Stimulated activated CD8-positive, alpha-beta memory T cell treated with anti-CD3 and anti-CD28 coated beads, Interleukin-12 subunit alpha, Interleukin-12 subunit beta, amount 100 ng/mL, for 24 hours (primary cell): ENCODE measurements at regions not wholly inside any gene's neighbourhood (a gene's known extent, or its start where the extent isn't known, plus 50 kb on each side); places are given as distances from the start of the nearest gene placed in this dataset.
"Not testable (repeated sequence)": the region's sequence is repeated elsewhere in the genome, so short reads cannot be mapped to it uniquely, and the experiment has no call there.

ENCODE experiments used
- DNase-seq: peaks from one replicate; pipeline ENCODE4 v3.0.0-alpha.2; 2020; ENCODE audit errors: extremely low read depth

GRCh38 chr2:238745997-238746396 lies 101.9 kb upstream of the TWIST2 start:
- no peak for DNase-seq

DNA sequence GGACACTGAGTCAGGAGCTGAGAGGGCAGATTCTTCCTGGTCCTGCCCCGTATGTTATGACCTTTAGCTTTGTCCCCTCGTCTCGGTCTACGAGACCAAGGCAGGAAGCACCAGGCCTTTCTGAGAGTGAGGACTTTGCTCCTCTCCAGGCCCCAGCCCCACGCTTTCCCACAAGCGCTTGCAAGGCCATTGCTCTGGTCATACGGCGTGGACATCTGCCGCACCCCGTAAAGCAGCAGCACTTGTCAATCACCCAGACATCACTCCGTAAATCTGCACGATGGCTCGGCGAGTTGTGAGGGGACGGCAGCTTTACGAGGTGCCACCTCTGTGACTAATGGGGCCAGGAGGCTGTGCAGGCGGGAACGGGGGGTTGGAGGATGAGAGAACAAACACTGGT lies 100.8 kb upstream of the TWIST2 start:
- no peak for DNase-seq

GRCh38 chr2:238747557-238747956 lies 100.3 kb upstream of the TWIST2 start:
- no peak for DNase-seq

GRCh38 chr2:238750212-238750904 lies 97.5 kb upstream of the TWIST2 start:
- DNase-seq = no peak

DNA sequence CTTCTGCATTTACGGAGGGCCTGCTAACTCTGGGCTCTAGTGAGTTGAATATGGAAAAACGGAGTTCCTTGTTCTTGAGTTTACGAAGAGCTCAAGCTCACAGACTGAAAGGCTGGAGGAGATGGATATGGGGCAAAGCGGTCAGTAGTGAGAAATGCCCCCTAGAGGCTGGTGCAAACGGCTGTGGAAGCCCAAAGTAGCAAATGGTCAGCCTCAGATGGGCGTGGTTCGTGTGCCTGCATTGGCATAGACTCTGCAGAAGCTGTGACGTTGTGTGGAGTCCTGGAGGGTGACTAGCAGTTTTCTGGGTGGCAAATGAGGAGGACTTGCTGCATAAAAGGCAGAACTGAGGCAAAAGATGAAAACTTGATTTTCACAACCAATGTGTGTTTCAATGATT lies 93.6 kb upstream of the TWIST2 start:
- DNase-seq = no peak

DNA sequence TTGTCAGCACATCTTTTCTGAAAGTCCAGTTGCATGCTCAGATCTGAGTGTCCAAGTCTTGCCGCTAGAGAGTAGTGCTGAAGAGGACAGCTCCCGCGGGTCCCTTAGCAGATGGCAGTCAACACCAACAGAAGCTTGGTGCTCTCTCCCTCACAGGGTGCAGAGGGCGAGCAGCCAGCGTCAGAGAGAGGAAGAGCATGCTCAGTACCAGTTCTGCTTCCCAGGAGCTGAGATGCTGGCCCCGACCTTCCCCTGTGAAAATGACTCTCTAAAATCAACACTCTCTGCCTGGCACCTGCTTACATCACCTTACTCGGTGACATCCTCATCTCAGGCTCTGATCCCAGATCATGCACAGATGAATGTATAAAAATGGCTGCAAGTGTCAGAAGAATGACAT lies 86.0 kb upstream of the TWIST2 start:
- no peak for DNase-seq

DNA sequence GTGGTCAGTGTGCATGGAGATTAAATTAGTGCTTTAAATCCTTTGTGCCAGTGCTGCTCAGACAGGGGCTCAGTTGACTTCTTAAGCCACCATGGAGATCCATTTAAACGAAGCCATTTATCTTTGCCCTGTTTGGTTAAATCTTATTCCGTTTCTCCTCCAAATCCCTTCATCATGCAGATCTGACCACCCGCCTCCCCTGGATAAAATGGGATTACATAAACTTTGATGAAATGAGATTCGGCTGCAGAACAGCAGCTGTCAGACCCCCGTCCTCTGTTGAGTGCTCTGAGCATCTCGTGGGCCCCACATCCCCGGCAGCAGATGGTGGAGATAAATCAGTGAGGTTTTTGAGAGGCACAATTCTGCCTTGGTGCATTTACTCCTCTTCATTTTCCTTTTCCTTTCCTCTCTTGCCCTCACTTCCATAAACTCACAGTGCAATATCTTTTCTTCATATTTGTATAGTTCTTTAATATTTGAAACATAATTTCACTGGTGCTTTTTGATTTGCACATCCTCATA lies 84.4 kb upstream of the TWIST2 start:
- no peak for DNase-seq

DNA sequence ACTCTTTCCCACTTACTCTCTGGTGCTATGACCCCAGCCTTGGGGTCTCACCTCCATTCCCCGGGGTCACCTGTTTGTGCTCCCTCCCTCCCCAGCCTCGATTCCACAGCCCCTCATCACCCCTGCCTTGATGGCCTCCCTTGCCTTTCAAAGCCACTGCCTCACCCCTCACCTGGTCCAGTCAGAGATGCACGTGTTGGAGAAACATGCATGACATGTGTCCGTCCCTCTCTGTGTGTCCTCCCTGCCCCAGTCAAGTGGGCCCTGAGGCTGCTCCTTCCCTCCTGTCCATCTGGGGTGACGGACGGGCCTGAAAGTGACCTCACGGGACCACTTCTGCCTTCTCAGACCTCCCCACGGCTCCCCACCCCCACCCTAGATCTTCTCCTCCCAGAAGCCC lies 82.3 kb upstream of the TWIST2 start:
- no peak for DNase-seq

DNA sequence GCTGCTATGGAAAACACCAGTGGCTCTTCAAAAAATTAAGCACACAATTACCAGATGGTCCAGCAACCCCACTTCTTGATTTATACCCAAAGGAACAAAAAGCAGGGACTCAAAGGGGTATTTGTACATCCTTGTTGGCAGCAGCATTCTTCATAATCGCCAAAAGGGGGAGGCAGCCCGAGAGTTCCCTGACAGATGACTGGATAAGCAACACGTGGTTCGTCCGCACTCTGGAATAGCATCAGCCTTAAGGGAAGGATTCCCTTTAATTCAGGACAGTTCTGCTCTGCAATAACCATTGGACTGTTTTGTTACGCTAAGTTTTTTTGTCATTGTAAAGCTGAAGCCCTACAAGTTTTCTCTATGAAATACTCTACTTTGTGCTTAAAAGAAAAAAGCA lies 76.7 kb upstream of the TWIST2 start:
- no peak for DNase-seq

- DNase-seq = no peak
These were observed 76.2 kb upstream of the TWIST2 start for GRCh38 chr2:238771639-238772038.

GRCh38 chr2:238772635-238773297 lies 75.1 kb upstream of the TWIST2 start:
- no peak for DNase-seq

- no peak for DNase-seq
These were observed 74.4 kb upstream of the TWIST2 start for GRCh38 chr2:238773472-238773871.

DNA sequence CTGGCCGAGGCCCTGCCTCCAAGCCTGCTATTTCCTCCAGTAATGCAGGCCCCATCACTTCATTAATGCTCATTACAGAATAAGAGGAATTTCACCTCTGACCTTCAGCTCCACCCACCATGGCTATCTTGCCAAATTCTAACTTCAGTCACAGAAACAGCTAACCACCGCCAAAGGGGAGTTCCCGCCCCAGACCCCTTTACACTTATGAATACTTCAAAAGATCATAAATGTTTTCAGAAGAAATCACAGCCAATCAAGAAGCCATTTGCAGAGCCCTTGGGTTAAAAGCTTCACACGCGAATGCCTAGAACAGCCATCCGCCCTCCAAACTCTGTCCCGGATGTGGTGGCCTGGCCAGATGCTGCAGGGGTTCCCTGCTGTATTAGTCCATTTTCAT lies 73.8 kb upstream of the TWIST2 start:
- DNase-seq = no peak

- DNase-seq = no peak
These were observed 72.8 kb upstream of the TWIST2 start for GRCh38 chr2:238774980-238775509.

- DNase-seq = no peak
These were observed 72.3 kb upstream of the TWIST2 start for GRCh38 chr2:238775591-238775990.

- DNase-seq = no peak
These were observed 71.7 kb upstream of the TWIST2 start for GRCh38 chr2:238776003-238776760.

GRCh38 chr2:238776761-238777046 lies 71.2 kb upstream of the TWIST2 start:
- DNase-seq = not testable (repeated sequence)

DNA sequence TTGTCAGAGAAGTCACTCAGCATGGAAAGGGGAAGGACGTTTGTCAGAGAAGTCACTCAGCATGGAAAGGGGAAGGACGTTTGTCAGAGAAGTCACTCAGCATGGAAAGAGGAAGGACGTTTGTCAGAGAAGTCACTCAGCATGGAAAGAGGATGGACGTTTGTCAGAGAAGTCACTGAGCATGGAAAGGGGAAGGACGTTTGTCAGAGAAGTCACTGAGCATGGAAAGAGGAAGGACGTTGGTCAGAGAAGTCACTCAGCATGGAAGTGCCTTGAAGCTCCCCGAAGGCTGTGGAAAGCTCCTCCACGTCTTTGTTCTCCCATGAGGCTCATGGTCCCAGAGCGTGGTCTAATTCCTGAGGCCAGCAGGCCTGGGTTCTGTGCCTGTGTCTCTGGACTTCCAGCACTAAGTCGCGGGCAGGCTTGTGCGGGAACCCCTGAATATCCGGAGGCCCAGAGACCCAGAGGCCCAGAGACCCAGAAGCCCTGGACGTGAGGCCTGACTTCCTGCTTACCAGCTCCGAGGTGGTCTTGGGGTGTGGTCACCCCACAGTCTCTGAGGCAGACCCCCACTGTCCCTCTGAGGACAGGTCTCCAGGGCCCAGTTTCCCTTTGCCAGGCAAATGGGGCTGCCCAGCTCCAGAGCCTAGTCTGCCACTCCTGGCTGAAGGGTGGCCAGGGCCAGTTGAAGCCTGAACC lies 70.4 kb upstream of the TWIST2 start:
- no peak for DNase-seq

DNA sequence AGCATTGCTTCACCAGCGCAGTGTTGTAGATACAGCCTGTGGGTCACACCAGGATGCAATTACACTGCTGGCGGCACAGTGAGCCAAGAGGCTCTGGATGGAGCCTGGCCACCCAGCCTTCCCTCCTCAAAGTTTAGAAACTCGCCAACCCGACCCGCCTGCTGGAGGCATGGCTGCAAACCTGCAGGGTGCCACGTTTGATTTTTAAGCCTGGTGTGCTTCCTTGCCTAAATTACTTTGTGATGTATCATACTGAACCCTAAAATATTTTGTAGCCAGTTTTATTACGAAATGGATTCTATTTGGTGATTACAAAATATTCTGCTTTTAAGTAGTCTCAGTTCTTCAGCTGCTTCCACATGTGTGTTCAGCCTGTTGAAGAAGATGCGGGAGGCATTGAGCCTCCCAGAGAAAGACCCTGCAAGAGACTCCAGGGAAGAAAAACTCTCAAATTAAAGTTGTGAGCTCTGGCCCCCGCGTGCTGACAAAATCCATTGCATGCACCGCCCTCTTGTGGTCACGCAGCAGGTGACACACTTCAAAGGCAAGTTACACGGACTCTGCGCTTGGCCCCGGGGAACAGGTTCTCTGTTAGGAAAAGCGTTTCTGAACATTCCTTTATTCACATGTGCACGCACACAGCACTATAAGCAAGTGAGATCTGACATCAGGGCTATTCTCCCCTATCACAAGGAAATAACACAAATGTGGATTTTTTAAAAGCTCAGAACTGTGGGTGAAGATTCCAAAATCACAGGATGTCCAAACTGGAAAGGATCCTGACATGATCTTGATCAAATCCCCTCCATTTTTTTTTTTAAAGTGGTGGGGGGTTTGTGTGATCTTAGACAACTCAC lies 63.0 kb upstream of the TWIST2 start:
- peak; percentile 23 for DNase-seq

- DNase-seq = no peak
These were observed 62.4 kb upstream of the TWIST2 start for GRCh38 chr2:238785528-238785860.

DNA sequence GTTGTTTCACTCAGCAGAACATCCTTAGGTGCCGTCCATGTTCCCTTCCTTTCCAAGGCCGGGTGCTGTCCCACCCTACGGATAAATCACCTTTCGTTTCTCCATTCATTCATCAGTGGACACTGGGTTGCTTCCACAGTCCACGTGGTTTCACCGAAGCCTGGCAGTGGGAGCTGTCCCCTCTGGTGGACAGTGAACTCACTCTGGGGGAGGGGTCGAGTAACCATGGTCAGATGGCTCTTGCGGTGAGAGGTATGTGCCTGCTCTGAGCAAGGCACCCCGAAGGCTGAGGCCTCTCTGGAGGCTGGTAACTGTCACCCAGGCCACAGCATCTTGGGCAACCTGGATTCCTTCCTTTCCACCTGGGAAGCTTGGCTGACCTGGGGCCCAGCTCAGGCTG lies 61.5 kb upstream of the TWIST2 start:
- no peak for DNase-seq
